HG03066 (cell line): ENCODE measurements at regions not wholly inside any gene's neighbourhood (a gene's known extent, or its start where the extent isn't known, plus 50 kb on each side); places are given as distances from the start of the nearest gene placed in this dataset.
"Not testable (repeated sequence)": the region's sequence is repeated elsewhere in the genome, so short reads cannot be mapped to it uniquely, and the experiment has no call there.

Experiments
- ATAC-seq: cut with Tn5 transposase; IDR thresholded peaks from one replicate; pipeline ENCODE4 v1.9.1; 2021; ENCODE audit warnings: low read depth; ENCODE audit not compliant: unreplicated experiment

DNA sequence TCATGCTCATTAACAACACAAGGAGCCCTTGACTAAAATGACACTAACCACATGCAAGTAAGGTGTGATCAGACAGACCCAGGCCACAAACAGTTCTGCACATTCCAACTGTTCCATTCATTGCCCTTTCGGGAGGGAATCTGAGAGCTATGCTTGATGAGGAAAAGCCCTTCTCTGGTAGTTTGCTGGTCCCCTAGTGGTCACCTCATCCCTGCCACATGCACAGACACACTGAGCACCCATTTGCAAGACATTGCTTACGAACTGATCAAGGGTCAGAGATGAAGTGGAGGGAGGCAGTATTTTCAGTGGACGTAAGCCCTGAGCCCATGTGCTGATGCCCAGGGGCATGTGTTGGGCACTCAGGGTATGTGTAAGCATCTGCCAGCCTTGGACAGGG, 220.9 kb downstream of the VAPA start:
- not testable (repeated sequence) for ATAC-seq

GRCh38 chr18:10135302-10135926, 221.6 kb downstream of the VAPA start:
- no peak for ATAC-seq

DNA sequence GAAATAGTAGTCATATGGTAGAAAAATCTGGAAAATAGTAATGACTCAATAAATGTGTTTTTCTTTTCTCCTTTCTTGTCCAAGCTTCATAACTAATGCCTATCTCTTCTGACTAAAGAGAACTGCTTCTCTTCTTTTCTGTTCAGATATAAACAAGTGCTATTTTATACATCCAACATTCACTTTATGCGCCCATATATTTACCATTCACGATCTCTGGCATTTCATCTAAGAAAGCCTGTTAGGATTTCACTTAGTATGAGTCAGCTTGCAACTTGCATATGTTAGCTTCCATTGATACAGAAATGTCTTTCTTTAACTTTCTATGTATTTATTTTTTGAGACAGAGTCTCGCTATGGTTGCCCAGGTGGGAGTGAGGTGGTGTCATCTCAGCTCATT, 224.9 kb downstream of the VAPA start:
- no peak for ATAC-seq

DNA sequence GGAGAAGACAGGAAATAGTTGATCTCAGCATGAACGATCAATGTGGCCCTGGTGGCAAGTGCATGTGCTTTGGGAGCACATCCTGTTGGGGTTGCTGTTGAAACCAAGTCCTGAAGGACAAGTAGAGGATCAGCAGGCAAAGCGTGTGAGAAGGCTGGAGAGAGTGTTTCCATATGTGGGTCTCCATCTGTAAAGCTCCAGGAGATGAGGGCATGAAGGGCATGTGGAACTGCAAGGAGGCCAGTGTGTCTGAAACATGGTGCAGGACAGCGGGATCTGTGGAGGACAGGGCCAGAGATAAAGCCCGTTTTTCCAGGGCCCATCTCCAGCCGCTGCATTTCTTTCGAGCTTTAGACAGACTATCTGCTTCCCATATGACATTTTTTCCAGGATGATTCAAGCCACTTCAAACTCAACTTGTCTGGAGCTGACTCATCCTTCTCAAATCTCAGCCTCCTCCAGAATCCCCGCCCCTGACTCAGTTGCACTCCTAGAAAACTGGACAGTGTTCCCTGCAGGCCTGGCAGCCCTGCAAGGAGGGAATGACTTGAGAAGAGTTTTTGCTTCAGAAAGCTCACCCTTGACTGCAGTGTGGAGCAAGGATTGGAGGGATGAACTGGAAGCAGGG, 226.1 kb downstream of the VAPA start:
- no peak for ATAC-seq

DNA sequence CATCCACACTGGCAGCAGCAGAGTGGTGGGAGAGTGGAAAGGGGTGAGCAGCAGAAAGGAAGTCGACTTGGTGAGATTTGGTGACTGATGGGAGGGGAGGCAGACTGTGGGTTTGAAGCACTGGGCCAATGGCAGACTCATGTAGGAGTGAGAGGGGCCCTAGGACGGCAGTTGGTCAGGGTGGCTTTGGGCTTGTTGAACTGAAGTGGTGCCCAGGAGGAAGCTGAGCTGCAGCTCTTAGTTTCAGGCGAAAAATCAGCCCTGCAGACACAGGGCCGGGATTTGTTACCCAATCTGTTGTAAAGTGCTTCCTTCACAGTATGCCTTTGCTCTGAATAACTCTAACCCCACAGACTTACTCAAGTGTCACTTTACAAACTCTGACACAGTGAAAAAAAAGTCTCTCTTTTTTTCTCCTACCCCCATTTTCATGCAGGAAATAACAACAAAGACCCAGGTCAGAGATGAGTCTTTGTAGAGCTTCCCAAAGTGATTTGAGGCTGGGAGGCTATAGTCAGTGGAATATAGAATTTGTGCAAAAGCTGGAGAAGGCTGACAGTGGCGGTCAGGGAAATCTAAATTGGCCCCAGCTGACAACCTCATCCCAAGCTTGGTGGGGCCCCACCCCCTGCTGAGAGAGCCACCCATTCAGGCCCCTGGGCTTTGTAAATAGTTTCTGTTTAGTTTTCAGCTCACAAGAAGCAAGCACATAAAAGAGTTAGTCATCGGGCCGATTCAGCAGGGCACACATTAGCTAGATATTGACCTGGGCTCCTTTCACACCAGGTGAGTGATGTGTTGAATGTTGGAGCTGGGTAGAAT, 226.9 kb downstream of the VAPA start:
- no peak for ATAC-seq

- no peak for ATAC-seq
Observed at GRCh38 chr18:10141559-10141958, 227.7 kb downstream of the VAPA start.

- no peak for ATAC-seq
Observed at GRCh38 chr18:10142056-10142455, 228.2 kb downstream of the VAPA start.

GRCh38 chr18:10142496-10143160, 228.8 kb downstream of the VAPA start:
- ATAC-seq: no peak

DNA sequence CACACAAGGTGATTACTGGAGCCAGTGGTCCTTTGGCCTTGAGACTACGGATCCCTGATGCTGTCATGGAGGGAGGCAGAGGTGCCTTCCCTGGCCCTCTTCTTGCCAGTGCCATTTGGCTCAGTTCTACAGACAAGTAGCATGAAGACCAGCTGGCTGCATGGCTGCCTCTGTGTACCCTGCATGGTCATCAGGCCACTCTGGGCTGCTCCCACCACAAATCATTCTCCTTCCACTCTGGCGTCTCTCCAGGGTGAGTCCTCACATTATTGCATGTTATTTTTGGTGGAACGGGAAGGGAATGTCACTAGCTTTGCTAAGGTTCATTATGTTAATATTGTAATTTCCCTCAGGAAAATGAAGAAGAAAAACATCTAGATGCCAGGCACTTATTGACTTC, 229.8 kb downstream of the VAPA start:
- ATAC-seq: no peak

DNA sequence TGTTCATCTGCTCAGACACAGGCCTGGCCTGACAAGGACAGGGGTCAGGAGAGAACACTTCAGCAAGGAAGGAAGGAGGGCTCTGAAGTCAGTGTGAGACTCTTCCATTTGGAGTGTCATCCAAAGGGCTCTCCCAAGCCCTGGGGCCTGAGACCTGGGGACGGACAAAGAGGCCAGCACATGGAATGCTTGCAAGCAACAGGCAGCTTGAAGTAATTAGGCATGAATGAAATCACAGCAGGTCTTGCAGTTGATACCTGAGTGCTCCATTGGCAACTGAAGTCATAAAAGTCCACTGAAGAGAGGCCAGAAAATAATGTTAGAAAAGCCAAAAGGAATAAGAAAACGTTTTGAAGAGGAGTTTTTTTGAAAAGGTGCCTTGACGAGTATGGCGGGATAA, 231.7 kb downstream of the VAPA start:
- ATAC-seq: no peak

DNA sequence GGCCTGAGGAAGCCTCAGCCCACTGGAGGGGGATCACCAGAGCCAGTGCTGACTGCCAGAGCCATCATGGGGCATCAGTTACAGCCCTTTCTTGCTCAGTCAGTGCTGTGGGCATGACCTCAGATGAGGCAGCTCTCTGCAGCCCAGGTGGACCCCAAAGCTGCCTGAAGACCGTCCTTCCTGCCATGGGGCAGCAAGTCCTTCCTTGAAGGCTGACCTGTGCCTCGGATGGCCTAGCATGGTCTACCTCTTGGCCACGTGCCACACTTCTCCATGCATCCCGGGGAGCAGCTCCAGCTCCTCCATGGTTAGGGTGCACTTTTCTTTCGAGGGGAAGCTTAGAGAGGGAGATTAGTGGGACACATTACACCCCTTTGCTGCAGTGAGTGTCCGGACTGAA, 233.4 kb downstream of the VAPA start:
- ATAC-seq: no peak

DNA sequence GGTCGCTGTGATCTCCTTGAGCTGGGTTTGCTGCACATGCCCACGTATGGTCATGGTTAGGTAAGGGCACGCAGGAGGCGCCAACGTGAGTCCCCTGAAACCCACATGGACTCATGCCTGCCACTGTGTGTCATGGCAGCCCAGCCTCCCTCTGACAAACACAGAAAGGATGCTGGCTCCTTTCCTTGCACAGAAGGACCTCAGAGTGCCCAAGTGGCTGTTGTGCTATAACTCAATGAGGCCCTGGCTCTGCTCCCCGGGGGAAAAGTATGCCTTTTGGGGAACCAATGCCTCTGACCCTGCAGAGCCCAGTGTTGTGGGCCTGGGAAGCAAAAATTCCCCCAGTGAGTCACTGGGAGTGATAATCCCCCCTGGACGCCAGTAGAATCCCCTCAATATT, 233.9 kb downstream of the VAPA start:
- no peak for ATAC-seq

GRCh38 chr18:10148189-10148929, 234.5 kb downstream of the VAPA start:
- ATAC-seq: no peak

DNA sequence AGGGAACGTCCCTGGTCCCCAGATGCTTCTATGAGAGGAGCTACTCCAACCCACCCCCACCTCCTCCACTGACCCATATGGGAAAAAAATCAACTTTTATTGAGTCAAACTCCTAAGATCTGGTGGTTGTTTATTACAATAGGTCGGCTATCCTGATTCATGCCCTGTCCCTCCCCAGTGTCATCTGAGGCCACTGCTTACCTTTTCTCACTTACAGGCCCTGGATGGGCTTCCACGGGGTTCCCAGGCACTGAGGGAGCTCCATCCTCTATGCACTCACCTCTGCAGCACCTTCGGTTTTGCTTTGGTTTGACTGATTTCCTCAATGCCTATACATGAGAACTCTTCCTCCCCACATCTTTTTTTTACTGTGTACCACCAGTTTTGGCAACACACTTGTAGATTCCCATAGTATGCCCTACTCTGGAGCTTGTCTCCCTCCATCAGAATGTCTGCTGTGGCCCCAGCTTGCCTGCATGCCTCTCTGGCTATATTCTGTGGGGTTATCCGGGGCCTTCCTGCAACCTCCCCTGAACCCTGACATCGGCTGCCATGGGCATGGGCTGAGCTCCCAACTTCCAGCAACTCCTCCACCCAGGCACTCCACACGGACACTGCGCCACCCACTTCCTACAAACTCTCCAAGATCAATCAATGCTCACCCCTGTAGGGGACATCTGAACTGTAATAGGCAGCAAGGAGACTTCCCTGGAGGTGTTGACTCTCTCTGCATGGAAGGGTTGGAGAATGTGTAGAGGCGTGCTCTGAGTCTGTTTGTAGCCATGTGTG, 236.1 kb downstream of the VAPA start:
- no peak for ATAC-seq

DNA sequence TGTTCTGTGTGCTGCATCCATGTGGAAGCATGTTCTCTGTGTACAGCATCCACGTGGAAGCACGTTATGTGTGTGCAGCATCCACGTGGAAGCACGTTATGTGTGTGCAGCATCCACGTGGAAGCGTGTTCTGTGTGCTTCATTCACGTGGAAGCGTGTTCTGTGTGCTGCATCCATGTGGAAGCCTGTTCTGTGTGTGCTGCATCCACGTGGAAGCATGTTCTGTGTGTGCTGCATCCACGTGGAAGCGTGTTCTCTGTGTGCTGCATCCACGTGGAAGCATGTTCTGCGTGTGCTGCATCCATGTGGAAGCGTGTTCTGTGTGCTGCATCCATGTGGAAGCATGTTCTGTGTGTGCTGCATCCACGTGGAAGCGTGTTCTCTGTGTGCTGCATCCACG, 236.8 kb downstream of the VAPA start:
- ATAC-seq: not testable (repeated sequence)

DNA sequence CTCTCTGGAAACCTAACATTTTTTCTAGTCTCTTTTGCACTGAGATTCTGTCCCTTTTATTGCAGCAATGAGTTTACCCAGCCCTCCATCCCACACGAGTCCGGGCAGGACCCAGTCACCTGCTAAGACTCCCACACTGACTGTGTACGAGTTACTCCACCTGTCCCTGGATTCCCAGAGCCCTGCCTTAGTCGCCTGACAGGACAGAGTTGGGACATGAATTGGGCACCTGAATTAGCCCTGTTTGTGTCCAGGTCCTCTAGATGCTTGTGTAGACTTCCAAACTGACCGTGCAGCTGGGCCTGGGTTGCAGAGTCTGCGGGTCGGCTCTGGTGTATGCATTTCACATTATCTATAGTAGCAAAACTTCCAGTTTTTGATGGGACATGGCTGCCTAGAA, 238.7 kb downstream of the VAPA start:
- ATAC-seq: no peak

DNA sequence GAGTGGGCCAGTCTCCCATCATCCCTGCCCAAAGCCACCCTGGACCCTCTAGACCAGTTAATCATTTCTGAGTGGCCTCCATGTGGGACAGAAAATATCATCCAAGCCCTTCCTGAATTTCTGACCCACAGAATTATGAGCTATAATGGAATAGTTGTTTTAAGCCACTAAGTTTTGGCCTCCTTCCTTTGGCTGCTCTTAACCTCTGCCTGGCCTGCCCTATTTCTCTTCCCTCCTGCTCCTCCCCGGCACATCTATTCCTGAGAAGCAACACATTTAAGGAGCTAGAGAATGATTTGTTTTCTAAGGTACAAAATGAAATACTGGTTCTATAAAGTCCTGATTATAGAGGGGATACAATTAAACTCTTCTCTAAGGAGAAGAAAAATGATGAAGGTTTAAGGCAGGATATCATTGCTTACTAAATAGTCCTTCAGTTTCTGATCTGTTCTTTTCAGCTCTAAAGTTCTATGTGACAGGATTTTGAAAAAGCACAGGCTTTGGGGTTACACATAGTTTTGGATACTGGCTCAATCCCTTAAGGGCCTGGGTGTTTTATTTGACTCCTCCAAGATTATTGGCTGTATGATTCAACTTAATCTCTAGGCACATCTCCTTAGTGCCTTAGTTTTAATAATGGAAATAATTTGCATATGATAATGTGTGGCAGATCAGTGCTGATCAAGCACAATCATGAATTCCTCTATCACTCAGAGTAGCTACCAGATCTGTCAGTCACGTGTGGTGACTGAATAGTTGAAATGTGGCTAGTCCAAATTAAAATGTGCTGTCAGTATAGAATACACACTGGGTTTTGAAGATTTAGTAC, 240.3 kb downstream of the VAPA start:
- no peak for ATAC-seq

- ATAC-seq: no peak
Observed at GRCh38 chr18:10157706-10158105, 243.9 kb downstream of the VAPA start.

DNA sequence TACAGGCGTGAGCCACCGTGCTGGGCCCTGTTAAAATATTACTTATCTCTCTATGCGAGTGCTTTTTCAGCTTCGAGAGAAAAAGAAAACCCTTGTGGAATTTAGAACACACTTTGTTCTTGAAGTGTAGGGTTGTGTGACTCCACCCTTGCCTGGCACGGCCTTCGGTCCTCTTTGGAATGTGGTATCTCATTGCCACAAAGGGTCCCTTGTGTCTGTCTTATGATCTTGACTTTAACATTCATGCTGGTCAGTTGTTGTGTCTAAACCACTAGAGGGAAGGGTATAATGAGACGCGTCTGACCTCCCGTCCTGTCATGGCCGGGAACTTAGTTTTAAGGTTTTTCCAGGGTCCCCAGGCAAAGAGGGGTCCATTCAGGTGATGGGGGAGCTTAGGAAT, 246.4 kb downstream of the VAPA start:
- ATAC-seq: no peak
